ENCODE measurements at regions not wholly inside any gene's neighbourhood (a gene's known extent, or its start where the extent isn't known, plus 50 kb on each side); places are given as distances from the start of the nearest gene placed in this dataset.

- CTCF ChIA-PET = no interaction called here
- Histone ChIP-seq H3K18ac (ENCODE audit: low read depth, low read length) (no peak overlapping the region), H3K4me3 (ENCODE audit: insufficient read depth, low read depth, low read length) (no peak overlapping the region), H3K4me1 (ENCODE audit: control insufficient read depth, insufficient read depth, low read length) (no peaks in the 10 kb centered on the region), H2AFZ (replicated peaks; ENCODE audit: low read length, poor library complexity) (no peak overlapping the region), H2BK15ac (ENCODE audit: low read depth, low read length) (no peak overlapping the region), H2BK120ac (ENCODE audit: low read depth, low read length) (no peak overlapping the region), H2AK5ac (ENCODE audit: low read depth, low read length) (no peak overlapping the region), H3K4ac (ENCODE audit: low read depth, low read length) (no peak overlapping the region), H3K9me3 (ENCODE audit: control insufficient read depth, insufficient read depth, low read length) (peaks cover 10% of the 10 kb centered on the region), H3K14ac (replicated peaks; ENCODE audit: low read depth, low read length) (no peak overlapping the region), H3K79me1 (ENCODE audit: low read depth in 1 of 2, low read length in 2 of 2) (no peaks in the 10 kb centered on the region), H3K27ac (ENCODE audit: insufficient read depth, low read length) (no peak overlapping the region), H2BK5ac (ENCODE audit: low read depth, low read length, poor library complexity, severe bottlenecking) (no peak overlapping the region), H3K56ac (ENCODE audit: extremely low read depth, insufficient read depth, low read length) (no peak overlapping the region), H4K91ac (ENCODE audit: insufficient read depth, low read depth, low read length) (no peak overlapping the region), H3K36me3 (ENCODE audit: control insufficient read depth, insufficient read depth, low read length) (no peaks in the 10 kb centered on the region), H2BK20ac (ENCODE audit: low read depth, low read length) (no peak overlapping the region), H3K4me2 (ENCODE audit: low read depth, low read length) (no peak overlapping the region), H4K8ac (ENCODE audit: low read depth in 2 of 2, low read length in 2 of 2) (no peak overlapping the region), H3K23ac (ENCODE audit: low read depth, low read length) (no peak overlapping the region), H4K20me1 (ENCODE audit: insufficient read depth, low read length) (no peaks in the 10 kb centered on the region), H3K27me3 (ENCODE audit: control insufficient read depth, insufficient read depth, low read length) (no peaks in the 10 kb centered on the region), H2AK9ac (replicated peaks; ENCODE audit: low read depth, low read length, poor library complexity) (no peak overlapping the region), H3K9ac (ENCODE audit: low read depth, low read length) (no peak overlapping the region), H4K5ac (ENCODE audit: low read depth, low read length) (no peak overlapping the region), H3K9me1 (ENCODE audit: insufficient read depth, low read length) (no peaks in the 10 kb centered on the region)
- no peak for DNase-seq
- in situ Hi-C loops (cut with MboI; ENCODE audit: low sequenced_read_pairs) = no loop called here
- no peak for ATAC-seq (ENCODE audit: low read depth)
- dilution Hi-C loops (cut with HindIII; ENCODE audit: low sequenced_read_pairs, unreplicated experiment) = no loop called here
- POLR2A ChIA-PET (ENCODE audit: unreplicated experiment) = no interaction called here
- no peak for TF ChIP-seq CHD1 (IDR thresholded peaks at IDR 0.05; ENCODE audit: low read depth, low read length)
- TF ChIP-seq RAD21 (IDR thresholded peaks at IDR 0.05; ENCODE audit: low read length) = no peak
- TF ChIP-seq MXI1 (IDR thresholded peaks at IDR 0.05; ENCODE audit: borderline replicate concordance, low read depth, low read length) = no peak
- TF ChIP-seq CTCF (conservative IDR thresholded peaks at IDR 0.05; ENCODE audit: low read depth, low read length) = no peak
- no peak for TF ChIP-seq RFX5 (IDR thresholded peaks at IDR 0.05; ENCODE audit: low read depth, low read length)
- BruUV-seq (replicated peaks) = no TSS peak
- intact Hi-C loops (cut with micrococcal nuclease) = no loop called here
- WGBS, 2 experiments (ENCODE audit: extremely low coverage in 2 of 2, insufficient read length in 1 of 2) = 17% methylated on average over 1 of the region's 16 CpGs; no CpG with 5 or more reads in 1 of the 2 experiments
Measured at GRCh38 chr18:72692086-72692485, 147.9 kb upstream of the CBLN2 start.
